Muscle layer of colon (tissue), 2 donors: ENCODE measurements at regions not wholly inside any gene's neighbourhood (a gene's known extent, or its start where the extent isn't known, plus 50 kb on each side); places are given as distances from the start of the nearest gene placed in this dataset.

Source experiments
- H3K27ac ChIP-seq: one replicate; pipeline ENCODE4 v1.7.0; 2013; ENCODE audit warnings: low read depth, mild to moderate bottlenecking, low read length, moderate library complexity
- H3K27me3 ChIP-seq, 2 donors: one replicate each; pipeline ENCODE4 v1.7.0; 2013; ENCODE audit warnings: low read length in 2 of 2, mild to moderate bottlenecking in 2 of 2; ENCODE audit not compliant: insufficient read depth in 2 of 2, control insufficient read depth in 1 of 2
- H3K36me3 ChIP-seq: one replicate; pipeline ENCODE4 v1.7.0; 2013; ENCODE audit warnings: mild to moderate bottlenecking, low read length; ENCODE audit not compliant: insufficient read depth
- H3K4me1 ChIP-seq: one replicate; pipeline ENCODE4 v1.7.0; 2013; ENCODE audit warnings: mild to moderate bottlenecking, low read length; ENCODE audit not compliant: insufficient read depth
- H3K4me3 ChIP-seq, 2 donors: one replicate each; pipeline ENCODE4 v1.7.0; 2013; ENCODE audit warnings: low read length in 2 of 2, low read depth in 1 of 2, mild to moderate bottlenecking in 1 of 2, moderate library complexity in 1 of 2
- H3K9ac ChIP-seq: one replicate; pipeline ENCODE4 v1.7.0; 2013; ENCODE audit warnings: low read length
- H3K9me3 ChIP-seq: one replicate; pipeline ENCODE4 v1.7.0; 2013; ENCODE audit warnings: mild to moderate bottlenecking, low read length
- donor health status: abdominal sarcoma.
- donor health status: Adenocarcinoma of cecum.

DNA sequence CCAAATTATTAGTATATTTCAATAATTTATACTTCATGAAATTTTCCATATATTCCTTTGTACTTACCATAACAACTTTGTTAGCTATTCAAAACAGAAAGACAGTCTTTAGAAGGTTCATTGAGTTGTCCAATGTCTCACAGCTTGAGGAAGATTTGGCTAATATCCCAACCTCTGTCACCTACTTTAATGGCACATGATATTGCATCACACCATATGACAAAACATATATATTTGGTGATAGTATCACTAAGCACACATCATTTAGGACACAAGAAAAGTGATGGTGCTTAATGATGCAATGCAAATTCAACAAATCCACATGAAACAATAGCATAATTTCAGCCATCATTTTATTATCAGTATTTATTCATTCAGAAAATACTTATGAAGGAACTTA is 122.0 kb upstream of the BRINP3 start:
- Histone ChIP-seq H3K27me3 (no peaks in the 10 kb centered on the region), H3K4me3 (no peak overlapping the region), H3K9ac (no peak overlapping the region), H3K27ac (no peak overlapping the region), H3K4me1 (no peaks in the 10 kb centered on the region), H3K36me3 (no peaks in the 10 kb centered on the region), H3K9me3 (no peaks in the 10 kb centered on the region)

GRCh38 chr1:190602325-190602724 is 124.7 kb upstream of the BRINP3 start:
- Histone ChIP-seq H3K36me3 (no peaks in the 10 kb centered on the region), H3K4me1 (no peaks in the 10 kb centered on the region), H3K9me3 (no peaks in the 10 kb centered on the region), H3K27me3 (no peaks in the 10 kb centered on the region), H3K9ac (no peak overlapping the region), H3K4me3 (no peak overlapping the region), H3K27ac (no peak overlapping the region)

DNA sequence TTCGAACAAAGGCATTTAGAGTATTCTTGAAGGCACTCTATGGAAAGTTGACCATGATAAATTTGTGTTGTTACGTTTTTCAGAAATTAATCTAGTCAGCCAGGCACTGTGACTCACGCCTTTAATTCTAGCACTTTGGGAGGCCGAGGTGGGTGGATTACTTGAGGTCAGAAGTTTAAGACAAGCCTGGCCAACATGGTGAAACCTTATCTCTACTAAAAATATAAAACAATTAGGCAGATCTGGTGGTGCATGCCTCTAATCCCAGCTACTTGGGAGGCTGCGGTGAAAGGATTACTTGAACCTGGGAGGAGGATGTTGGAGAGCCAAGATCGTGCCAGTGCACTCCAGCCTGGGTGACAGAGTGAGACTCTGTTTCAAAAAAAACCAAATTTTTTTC is 130.6 kb upstream of the BRINP3 start:
- Histone ChIP-seq H3K27me3 (no peaks in the 10 kb centered on the region), H3K27ac (no peak overlapping the region), H3K9ac (no peak overlapping the region), H3K4me3 (no peak overlapping the region), H3K9me3 (no peaks in the 10 kb centered on the region), H3K36me3 (no peaks in the 10 kb centered on the region), H3K4me1 (no peaks in the 10 kb centered on the region)

- H3K36me3 ChIP-seq = no peaks in the 10 kb centered on the region
- no peak overlapping the region for H3K4me3 ChIP-seq
- H3K27me3 ChIP-seq = no peaks in the 10 kb centered on the region
- H3K27ac ChIP-seq = no peak overlapping the region
- H3K4me1 ChIP-seq = no peaks in the 10 kb centered on the region
- H3K9ac ChIP-seq = no peak overlapping the region
- no peaks in the 10 kb centered on the region for H3K9me3 ChIP-seq
These were observed 138.2 kb upstream of the BRINP3 start for GRCh38 chr1:190615818-190616217.

DNA sequence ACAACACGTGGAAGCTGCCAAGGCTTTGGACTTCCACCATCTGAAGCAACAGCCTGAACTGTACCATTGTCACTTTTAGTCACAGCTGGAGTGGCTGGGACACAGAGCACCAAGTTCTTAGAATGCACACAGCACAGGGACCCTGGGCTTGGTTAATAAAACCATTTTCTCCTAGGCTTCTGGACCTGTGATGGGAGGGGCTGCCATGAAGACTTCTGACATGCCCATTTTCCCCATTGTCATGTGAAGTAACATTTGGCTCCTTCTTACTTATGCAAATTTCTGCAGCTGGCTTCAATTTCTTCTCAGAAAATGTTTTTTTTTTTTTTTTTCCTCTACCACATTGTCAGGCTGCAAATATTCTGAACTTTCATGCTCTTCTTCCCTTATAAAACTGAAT is 138.6 kb upstream of the BRINP3 start:
- Histone ChIP-seq H3K27me3 (no peaks in the 10 kb centered on the region), H3K27ac (no peak overlapping the region), H3K9me3 (no peaks in the 10 kb centered on the region), H3K9ac (no peak overlapping the region), H3K4me3 (no peak overlapping the region), H3K4me1 (no peaks in the 10 kb centered on the region), H3K36me3 (no peaks in the 10 kb centered on the region)

GRCh38 chr1:190619724-190620123 is 142.1 kb upstream of the BRINP3 start:
- Histone ChIP-seq H3K4me3 (no peak overlapping the region), H3K36me3 (no peaks in the 10 kb centered on the region), H3K27me3 (no peaks in the 10 kb centered on the region), H3K4me1 (no peaks in the 10 kb centered on the region), H3K9me3 (no peaks in the 10 kb centered on the region), H3K27ac (no peak overlapping the region), H3K9ac (no peak overlapping the region)

- Histone ChIP-seq H3K9me3 (no peaks in the 10 kb centered on the region), H3K9ac (no peak overlapping the region), H3K36me3 (no peaks in the 10 kb centered on the region)
These were observed 155.8 kb upstream of the BRINP3 start for GRCh38 chr1:190633488-190633887.

GRCh38 chr1:190634134-190634533 is 156.5 kb upstream of the BRINP3 start:
- Histone ChIP-seq H3K9me3 (no peaks in the 10 kb centered on the region), H3K4me3 (no peak overlapping the region), H3K27me3 (no peaks in the 10 kb centered on the region), H3K4me1 (no peaks in the 10 kb centered on the region), H3K36me3 (no peaks in the 10 kb centered on the region), H3K27ac (no peak overlapping the region), H3K9ac (no peak overlapping the region)

More at GRCh38 chr1:190633488-190633887, 155.8 kb upstream of the BRINP3 start:
- H3K4me3 ChIP-seq = no peak overlapping the region
- H3K4me1 ChIP-seq = no peaks in the 10 kb centered on the region
- no peak overlapping the region for H3K27ac ChIP-seq
- no peaks in the 10 kb centered on the region for H3K27me3 ChIP-seq

DNA sequence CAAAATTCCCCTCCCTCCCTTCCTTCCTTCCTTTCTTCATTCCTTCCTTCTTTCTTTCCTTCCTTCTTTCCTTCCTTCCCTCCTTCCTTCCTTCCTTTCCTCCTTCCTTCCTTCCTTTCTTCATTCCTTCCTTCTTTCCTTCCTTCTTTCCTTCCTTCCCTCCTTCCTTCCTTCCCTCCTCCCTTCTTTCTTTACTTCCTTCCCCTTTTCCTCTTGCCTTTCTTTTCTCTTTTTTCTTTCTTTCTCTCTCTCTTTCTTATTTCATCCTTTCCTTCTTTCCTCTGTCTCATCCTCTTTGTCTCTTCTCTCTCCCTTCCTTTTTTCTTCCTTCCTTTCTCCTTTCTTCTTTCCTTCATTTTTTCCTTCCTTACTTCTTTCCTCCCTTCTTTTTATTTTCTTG is 171.9 kb upstream of the BRINP3 start:
- no peak overlapping the region for H3K4me3 ChIP-seq
- H3K36me3 ChIP-seq = no peaks in the 10 kb centered on the region
- no peaks in the 10 kb centered on the region for H3K9me3 ChIP-seq
- H3K27ac ChIP-seq = no peak overlapping the region
- no peaks in the 10 kb centered on the region for H3K27me3 ChIP-seq
- no peak overlapping the region for H3K9ac ChIP-seq
- no peaks in the 10 kb centered on the region for H3K4me1 ChIP-seq

DNA sequence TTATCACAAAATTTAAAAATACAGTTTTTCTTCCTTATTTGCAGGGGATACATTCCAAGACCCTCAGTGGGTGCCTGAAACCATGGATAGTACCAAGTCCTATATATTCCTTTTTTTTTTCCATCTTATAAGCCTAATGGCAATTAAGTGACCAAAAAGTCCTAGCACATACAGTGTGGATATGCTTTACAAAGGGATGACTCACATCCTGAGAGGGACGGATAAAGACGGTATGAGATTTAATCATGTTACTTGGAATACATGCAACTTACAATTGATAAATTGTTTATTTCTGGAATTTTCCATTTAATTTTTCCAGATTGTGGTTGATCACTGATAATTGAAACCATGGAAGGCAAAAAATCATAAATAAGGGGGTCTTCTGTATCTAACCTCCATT is 181.2 kb upstream of the BRINP3 start:
- no peak overlapping the region for H3K9ac ChIP-seq
- H3K4me1 ChIP-seq = no peaks in the 10 kb centered on the region
- no peaks in the 10 kb centered on the region for H3K9me3 ChIP-seq
- H3K36me3 ChIP-seq = no peaks in the 10 kb centered on the region
- no peak overlapping the region for H3K4me3 ChIP-seq
- H3K27ac ChIP-seq = no peak overlapping the region
- no peaks in the 10 kb centered on the region for H3K27me3 ChIP-seq

DNA sequence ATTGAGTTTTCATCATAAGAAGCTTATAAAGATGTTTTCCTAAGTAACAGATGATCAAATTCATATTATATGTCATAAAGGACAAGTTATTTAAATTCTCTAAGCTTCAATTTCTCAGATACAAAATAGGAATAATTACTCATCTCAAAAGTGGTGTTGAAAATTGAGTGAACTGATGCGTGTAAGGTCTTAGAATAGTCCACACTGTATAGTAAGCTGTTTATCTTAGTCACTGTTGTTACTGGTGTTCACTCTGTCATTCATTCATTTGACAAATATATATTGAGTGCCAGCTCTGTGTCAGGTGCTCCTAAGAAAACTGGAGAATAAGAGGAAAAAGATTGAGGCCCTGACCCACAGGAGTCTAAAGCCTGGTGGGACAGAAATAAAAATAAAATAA is 186.3 kb upstream of the BRINP3 start:
- Histone ChIP-seq H3K9ac (no peak overlapping the region), H3K27me3 (no peaks in the 10 kb centered on the region), H3K9me3 (no peaks in the 10 kb centered on the region), H3K4me1 (no peaks in the 10 kb centered on the region), H3K4me3 (no peak overlapping the region), H3K27ac (no peak overlapping the region), H3K36me3 (no peaks in the 10 kb centered on the region)

GRCh38 chr1:190665045-190665444 is 187.4 kb upstream of the BRINP3 start:
- H3K4me3 ChIP-seq = no peak overlapping the region
- H3K4me1 ChIP-seq = no peaks in the 10 kb centered on the region
- no peaks in the 10 kb centered on the region for H3K36me3 ChIP-seq
- no peak overlapping the region for H3K27ac ChIP-seq
- H3K9ac ChIP-seq = no peak overlapping the region
- no peaks in the 10 kb centered on the region for H3K9me3 ChIP-seq
- no peaks in the 10 kb centered on the region for H3K27me3 ChIP-seq
